ENCODE measurements at regions not wholly inside any gene's neighbourhood (a gene's known extent, or its start where the extent isn't known, plus 50 kb on each side); places are given as distances from the start of the nearest gene placed in this dataset.

DNA sequence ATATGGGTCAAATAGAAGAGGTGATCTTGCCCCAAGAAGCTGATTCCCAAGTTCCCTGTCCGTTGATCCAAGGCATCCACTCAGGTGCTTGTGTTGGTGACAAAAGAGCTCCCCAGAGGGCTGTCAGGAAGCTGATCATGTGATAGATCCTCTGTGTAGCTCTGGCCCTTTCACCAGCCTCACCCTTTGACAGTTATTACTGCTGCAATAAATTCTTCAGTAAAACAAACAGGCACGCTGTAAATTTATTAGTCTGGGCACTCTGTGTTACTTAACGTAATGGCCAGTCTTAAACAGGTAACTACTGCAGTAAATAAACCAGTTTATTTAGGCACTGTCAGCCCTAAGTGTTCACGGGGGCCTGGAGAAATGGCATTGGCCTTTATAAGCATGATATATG, 473.9 kb downstream of the BCL11B start:
- no peak for TF ChIP-seq POLR2A (IDR thresholded peaks at IDR 0.05)
- TF ChIP-seq, protein P1, sequence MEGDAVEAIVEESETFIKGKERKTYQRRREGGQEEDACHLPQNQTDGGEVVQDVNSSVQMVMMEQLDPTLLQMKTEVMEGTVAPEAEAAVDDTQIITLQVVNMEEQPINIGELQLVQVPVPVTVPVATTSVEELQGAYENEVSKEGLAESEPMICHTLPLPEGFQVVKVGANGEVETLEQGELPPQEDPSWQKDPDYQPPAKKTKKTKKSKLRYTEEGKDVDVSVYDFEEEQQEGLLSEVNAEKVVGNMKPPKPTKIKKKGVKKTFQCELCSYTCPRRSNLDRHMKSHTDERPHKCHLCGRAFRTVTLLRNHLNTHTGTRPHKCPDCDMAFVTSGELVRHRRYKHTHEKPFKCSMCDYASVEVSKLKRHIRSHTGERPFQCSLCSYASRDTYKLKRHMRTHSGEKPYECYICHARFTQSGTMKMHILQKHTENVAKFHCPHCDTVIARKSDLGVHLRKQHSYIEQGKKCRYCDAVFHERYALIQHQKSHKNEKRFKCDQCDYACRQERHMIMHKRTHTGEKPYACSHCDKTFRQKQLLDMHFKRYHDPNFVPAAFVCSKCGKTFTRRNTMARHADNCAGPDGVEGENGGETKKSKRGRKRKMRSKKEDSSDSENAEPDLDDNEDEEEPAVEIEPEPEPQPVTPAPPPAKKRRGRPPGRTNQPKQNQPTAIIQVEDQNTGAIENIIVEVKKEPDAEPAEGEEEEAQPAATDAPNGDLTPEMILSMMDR (IDR thresholded peaks at IDR 0.05), result no peak

Measured in prostate gland (tissue), 2 donors.